ENCODE measurements at regions not wholly inside any gene's neighbourhood (a gene's known extent, or its start where the extent isn't known, plus 50 kb on each side); places are given as distances from the start of the nearest gene placed in this dataset.

GRCh38 chr2:2636813-2637212 is 305.7 kb upstream of the MYT1L start:
- Histone ChIP-seq H3K79me2 (no peaks in the 10 kb centered on the region), H3K9me2 (replicated peaks; ENCODE audit: insufficient read depth) (no peaks in the 10 kb centered on the region), H3K36me3 (replicated peaks; ENCODE audit: insufficient read depth, low read depth) (no peaks in the 10 kb centered on the region), H3K9me3 (ENCODE audit: low read depth) (no peaks in the 10 kb centered on the region), H3K4me2 (no peak overlapping the region), H4K20me1 (ENCODE audit: insufficient read depth, poor library complexity, severe bottlenecking) (no peaks in the 10 kb centered on the region), H3K27me3 (no peaks in the 10 kb centered on the region), H2AFZ (no peak overlapping the region), H3K27ac (no peak overlapping the region), H3K4me1 (ENCODE audit: insufficient read depth) (no peaks in the 10 kb centered on the region), H3K4me3 (no peak overlapping the region)
- DNase-seq (ENCODE audit: low spot score), result no peak
- no peak for TF ChIP-seq EZH2 (IDR thresholded peaks at IDR 0.05; ENCODE audit: borderline replicate concordance)
- 89% methylated on average over 5 of the region's 5 CpGs for WGBS (ENCODE audit: low lambda C conversion rate, missing lambda C conversion rate)

DNA sequence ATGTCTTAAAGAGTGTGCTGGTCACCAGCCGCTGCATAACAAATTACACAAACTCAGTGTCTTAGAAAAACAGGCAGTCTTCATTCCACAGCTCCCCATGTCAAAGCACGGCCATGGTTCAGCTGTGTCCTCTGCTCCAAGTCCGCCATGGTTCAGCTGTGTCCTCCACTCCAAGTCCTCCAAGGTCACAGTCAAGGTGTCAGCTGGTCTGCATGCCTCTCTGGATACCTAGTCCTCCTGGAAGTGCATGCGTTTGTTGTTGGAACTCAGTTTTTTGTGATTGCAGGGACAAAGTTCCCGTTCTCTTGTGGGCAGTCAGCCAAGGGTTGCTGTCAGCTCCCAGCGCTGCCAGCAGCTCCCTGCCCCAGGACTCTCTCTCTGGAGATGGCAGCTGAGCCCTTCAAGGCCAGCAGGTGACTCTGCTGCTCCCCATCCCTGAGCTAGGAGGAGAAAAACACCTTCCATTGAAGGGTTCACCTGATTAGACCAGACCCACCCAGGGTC is 304.0 kb upstream of the MYT1L start:
- 95% methylated on average over 6 of the region's 6 CpGs for WGBS (ENCODE audit: low lambda C conversion rate, missing lambda C conversion rate)

DNA sequence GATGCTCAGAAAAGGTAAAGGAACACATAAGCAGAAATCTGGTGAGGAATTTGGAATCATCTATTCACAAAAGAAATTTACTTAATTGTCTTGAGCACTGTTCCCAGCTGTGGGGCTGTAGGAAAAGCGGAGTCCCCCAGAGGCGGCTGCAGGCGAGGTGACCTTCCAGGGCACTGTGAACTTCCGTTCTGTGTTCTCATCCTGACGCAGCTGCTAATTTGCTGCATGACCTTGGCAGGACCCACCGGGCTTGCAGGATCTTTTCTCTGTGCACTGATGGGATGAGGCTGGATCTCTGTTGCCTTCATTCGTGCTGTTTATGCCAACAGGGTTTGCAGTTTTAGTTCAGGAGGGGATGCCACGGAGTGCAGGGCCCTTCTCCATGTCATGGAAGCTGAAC is 301.9 kb upstream of the MYT1L start:
- no peak for DNase-seq (ENCODE audit: low spot score)
- WGBS (ENCODE audit: low lambda C conversion rate, missing lambda C conversion rate), result 80% methylated on average over 8 of the region's 8 CpGs
- no peak overlapping the region for H3K27ac ChIP-seq
- H3K4me2 ChIP-seq, result no peak overlapping the region
- no peaks in the 10 kb centered on the region for H3K9me2 ChIP-seq (replicated peaks; ENCODE audit: insufficient read depth)
- H3K4me3 ChIP-seq, result no peak overlapping the region
- no peaks in the 10 kb centered on the region for H3K27me3 ChIP-seq
- TF ChIP-seq EZH2phosphoT487 (IDR thresholded peaks at IDR 0.05; ENCODE audit: low read depth, severe bottlenecking, unreplicated experiment) (no peak), CTCF (IDR thresholded peaks at IDR 0.05; ENCODE audit: poor library complexity) (no peak), EZH2 (IDR thresholded peaks at IDR 0.05; ENCODE audit: borderline replicate concordance) (no peak)
- no peak overlapping the region for H2AFZ ChIP-seq
- H4K20me1 ChIP-seq (ENCODE audit: insufficient read depth, poor library complexity, severe bottlenecking), result no peaks in the 10 kb centered on the region
- no peaks in the 10 kb centered on the region for H3K9me3 ChIP-seq (ENCODE audit: low read depth)
- no peaks in the 10 kb centered on the region for H3K36me3 ChIP-seq (replicated peaks; ENCODE audit: insufficient read depth, low read depth)
- no peaks in the 10 kb centered on the region for H3K79me2 ChIP-seq
- H3K4me1 ChIP-seq (ENCODE audit: insufficient read depth), result no peaks in the 10 kb centered on the region

More for the DNA sequence above, 304.0 kb upstream of the MYT1L start:
- H3K9me2 ChIP-seq (replicated peaks; ENCODE audit: insufficient read depth), result no peaks in the 10 kb centered on the region
- TF ChIP-seq EZH2phosphoT487 (IDR thresholded peaks at IDR 0.05; ENCODE audit: low read depth, severe bottlenecking, unreplicated experiment) (no peak), EZH2 (IDR thresholded peaks at IDR 0.05; ENCODE audit: borderline replicate concordance) (no peak), CTCF (IDR thresholded peaks at IDR 0.05; ENCODE audit: poor library complexity) (no peak)
- no peaks in the 10 kb centered on the region for H4K20me1 ChIP-seq (ENCODE audit: insufficient read depth, poor library complexity, severe bottlenecking)
- no peaks in the 10 kb centered on the region for H3K79me2 ChIP-seq
- no peaks in the 10 kb centered on the region for H3K9me3 ChIP-seq (ENCODE audit: low read depth)
- H3K4me2 ChIP-seq, result no peak overlapping the region
- no peaks in the 10 kb centered on the region for H3K27me3 ChIP-seq
- H3K27ac ChIP-seq, result no peak overlapping the region
- no peaks in the 10 kb centered on the region for H3K36me3 ChIP-seq (replicated peaks; ENCODE audit: insufficient read depth, low read depth)
- H2AFZ ChIP-seq, result no peak overlapping the region
- DNase-seq (ENCODE audit: low spot score), result no peak
- no peaks in the 10 kb centered on the region for H3K4me1 ChIP-seq (ENCODE audit: insufficient read depth)
- no peak overlapping the region for H3K4me3 ChIP-seq

DNA sequence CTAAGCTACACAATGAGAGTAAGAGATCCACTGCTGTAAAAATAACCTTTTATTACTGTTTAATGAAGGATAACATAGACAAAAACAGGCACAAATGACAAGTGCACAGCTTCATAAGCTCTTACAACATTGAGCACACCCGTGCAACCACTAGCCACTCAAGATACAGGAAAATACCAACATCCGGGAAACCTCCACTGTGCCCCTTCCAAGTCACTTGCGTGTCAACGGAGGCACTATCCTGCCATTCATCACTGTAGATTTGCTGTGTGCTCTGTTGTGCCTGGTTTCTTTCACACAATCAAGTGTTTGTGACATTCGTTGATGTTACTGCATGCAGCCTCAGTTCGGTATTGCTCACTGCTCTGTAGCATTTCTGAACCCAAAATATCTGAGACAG is 292.9 kb upstream of the MYT1L start:
- H3K27ac ChIP-seq, result no peak overlapping the region
- no peaks in the 10 kb centered on the region for H3K27me3 ChIP-seq
- no peaks in the 10 kb centered on the region for H3K36me3 ChIP-seq (replicated peaks; ENCODE audit: insufficient read depth, low read depth)
- no peak overlapping the region for H2AFZ ChIP-seq
- H3K9me2 ChIP-seq (replicated peaks; ENCODE audit: insufficient read depth), result no peaks in the 10 kb centered on the region
- H3K4me1 ChIP-seq (ENCODE audit: insufficient read depth), result no peaks in the 10 kb centered on the region
- no peaks in the 10 kb centered on the region for H4K20me1 ChIP-seq (ENCODE audit: insufficient read depth, poor library complexity, severe bottlenecking)
- no peak for DNase-seq (ENCODE audit: low spot score)
- TF ChIP-seq CTCF (IDR thresholded peaks at IDR 0.05; ENCODE audit: poor library complexity), result no peak
- no peak for TF ChIP-seq EZH2phosphoT487 (IDR thresholded peaks at IDR 0.05; ENCODE audit: low read depth, severe bottlenecking, unreplicated experiment)
- no peak for TF ChIP-seq EZH2 (IDR thresholded peaks at IDR 0.05; ENCODE audit: borderline replicate concordance)
- no peaks in the 10 kb centered on the region for H3K79me2 ChIP-seq
- H3K4me2 ChIP-seq, result no peak overlapping the region
- H3K9me3 ChIP-seq (ENCODE audit: low read depth), result no peaks in the 10 kb centered on the region
- 78% methylated on average over 6 of the region's 6 CpGs for WGBS (ENCODE audit: low lambda C conversion rate, missing lambda C conversion rate)
- no peak overlapping the region for H3K4me3 ChIP-seq
